GM12878 (cell line): ENCODE measurements at regions not wholly inside any gene's neighbourhood (a gene's known extent, or its start where the extent isn't known, plus 50 kb on each side); places are given as distances from the start of the nearest gene placed in this dataset.

Source experiments
- EP300 ChIP-seq, 2 experiments: fragments of 150-350 bp in 1 of 2; IDR thresholded peaks; 2 replicates each; pipeline ENCODE4 v1.6.1; 2011 to 2012; ENCODE audit warnings: low read depth in 2 of 2, low read length in 2 of 2, borderline replicate concordance in 1 of 2, improper control_type of control experiment in 1 of 2, inconsistent platforms in 1 of 2; ENCODE audit not compliant: control insufficient read depth in 1 of 2
- TF ChIP-seq, protein P1 (sequence below), 3 experiments: IDR thresholded peaks in 2 of 3; conservative IDR thresholded peaks in 1 of 3; 2 replicates each; pipeline ENCODE4 v1.5.1; 2011; ENCODE audit warnings: low read depth in 3 of 3, low read length in 3 of 3, mild to moderate bottlenecking in 3 of 3, control low read depth in 2 of 3, moderate library complexity in 2 of 3, inconsistent platforms in 1 of 3, mixed read lengths in 1 of 3; ENCODE audit not compliant: control insufficient read depth in 2 of 3, insufficient read depth in 1 of 3; ENCODE audit errors: extremely low read depth in 1 of 3

DNA sequence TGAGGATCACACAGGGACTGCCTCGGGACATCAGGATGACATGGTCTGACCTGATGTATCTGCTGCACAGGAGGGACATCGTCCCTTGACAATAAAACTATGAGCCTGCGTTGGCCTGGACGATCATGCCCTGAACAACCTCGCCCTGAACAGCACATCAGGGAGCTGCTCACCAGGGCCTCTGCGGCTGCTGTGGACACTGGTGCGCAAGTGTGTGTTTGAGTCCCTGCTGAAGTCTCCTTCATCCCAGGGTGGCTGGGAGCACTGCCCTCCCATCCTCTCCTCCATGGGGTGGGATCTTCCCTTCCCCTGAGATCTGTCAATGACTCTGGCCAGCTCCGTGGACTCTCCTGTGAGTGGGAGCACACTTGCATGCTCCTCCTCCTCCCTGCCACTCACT is 257.8 kb downstream of the RBFOX3 start:
- TF ChIP-seq, protein P1, sequence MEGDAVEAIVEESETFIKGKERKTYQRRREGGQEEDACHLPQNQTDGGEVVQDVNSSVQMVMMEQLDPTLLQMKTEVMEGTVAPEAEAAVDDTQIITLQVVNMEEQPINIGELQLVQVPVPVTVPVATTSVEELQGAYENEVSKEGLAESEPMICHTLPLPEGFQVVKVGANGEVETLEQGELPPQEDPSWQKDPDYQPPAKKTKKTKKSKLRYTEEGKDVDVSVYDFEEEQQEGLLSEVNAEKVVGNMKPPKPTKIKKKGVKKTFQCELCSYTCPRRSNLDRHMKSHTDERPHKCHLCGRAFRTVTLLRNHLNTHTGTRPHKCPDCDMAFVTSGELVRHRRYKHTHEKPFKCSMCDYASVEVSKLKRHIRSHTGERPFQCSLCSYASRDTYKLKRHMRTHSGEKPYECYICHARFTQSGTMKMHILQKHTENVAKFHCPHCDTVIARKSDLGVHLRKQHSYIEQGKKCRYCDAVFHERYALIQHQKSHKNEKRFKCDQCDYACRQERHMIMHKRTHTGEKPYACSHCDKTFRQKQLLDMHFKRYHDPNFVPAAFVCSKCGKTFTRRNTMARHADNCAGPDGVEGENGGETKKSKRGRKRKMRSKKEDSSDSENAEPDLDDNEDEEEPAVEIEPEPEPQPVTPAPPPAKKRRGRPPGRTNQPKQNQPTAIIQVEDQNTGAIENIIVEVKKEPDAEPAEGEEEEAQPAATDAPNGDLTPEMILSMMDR (IDR thresholded peaks at IDR 0.05 in 2 of 3, conservative IDR thresholded peaks at IDR 0.05 in 1 of 3; ENCODE audit: control insufficient read depth in 2 of 3, extremely low read depth in 1 of 3, insufficient read depth in 1 of 3, low read depth in 3 of 3, low read length in 3 of 3) = no peak
- TF ChIP-seq EP300 (IDR thresholded peaks at IDR 0.05; ENCODE audit: borderline replicate concordance in 1 of 2, control insufficient read depth in 1 of 2, low read depth in 2 of 2, low read length in 2 of 2) = no peak
